ENCODE measurements at regions not wholly inside any gene's neighbourhood (a gene's known extent, or its start where the extent isn't known, plus 50 kb on each side); places are given as distances from the start of the nearest gene placed in this dataset.
"Not testable (repeated sequence)": the region's sequence is repeated elsewhere in the genome, so short reads cannot be mapped to it uniquely, and the experiment has no call there.

- not testable (repeated sequence) for TF ChIP-seq ATF3 (IDR thresholded peaks at IDR 0.05; ENCODE audit: borderline replicate concordance, extremely low read depth, low read depth, low read length); BCL11A (IDR thresholded peaks at IDR 0.05; ENCODE audit: low read depth, low read length); MTA3 (IDR thresholded peaks at IDR 0.05; ENCODE audit: borderline replicate concordance, low read length); RAD21 (IDR thresholded peaks at IDR 0.05; ENCODE audit: insufficient read depth, low read depth, low read length); ZNF274 (IDR thresholded peaks at IDR 0.05; ENCODE audit: insufficient read depth, insufficient read length); POLR2A (IDR thresholded peaks at IDR 0.05; ENCODE audit: low read depth, low read length); CTCF (IDR thresholded peaks at IDR 0.05 in 2 of 3, conservative IDR thresholded peaks at IDR 0.05 in 1 of 3; ENCODE audit: control insufficient read depth in 2 of 3, extremely low read depth in 1 of 3, insufficient read depth in 1 of 3, low read depth in 3 of 3, low read length in 3 of 3); ELK1 (IDR thresholded peaks at IDR 0.05; ENCODE audit: low read depth, low read length); RB1 (IDR thresholded peaks at IDR 0.05; ENCODE audit: borderline replicate concordance); RFX5 (IDR thresholded peaks at IDR 0.05; ENCODE audit: low read depth, low read length); POLR2AphosphoS5 (IDR thresholded peaks at IDR 0.05; ENCODE audit: low read length)
- TF ChIP-seq, protein P1, sequence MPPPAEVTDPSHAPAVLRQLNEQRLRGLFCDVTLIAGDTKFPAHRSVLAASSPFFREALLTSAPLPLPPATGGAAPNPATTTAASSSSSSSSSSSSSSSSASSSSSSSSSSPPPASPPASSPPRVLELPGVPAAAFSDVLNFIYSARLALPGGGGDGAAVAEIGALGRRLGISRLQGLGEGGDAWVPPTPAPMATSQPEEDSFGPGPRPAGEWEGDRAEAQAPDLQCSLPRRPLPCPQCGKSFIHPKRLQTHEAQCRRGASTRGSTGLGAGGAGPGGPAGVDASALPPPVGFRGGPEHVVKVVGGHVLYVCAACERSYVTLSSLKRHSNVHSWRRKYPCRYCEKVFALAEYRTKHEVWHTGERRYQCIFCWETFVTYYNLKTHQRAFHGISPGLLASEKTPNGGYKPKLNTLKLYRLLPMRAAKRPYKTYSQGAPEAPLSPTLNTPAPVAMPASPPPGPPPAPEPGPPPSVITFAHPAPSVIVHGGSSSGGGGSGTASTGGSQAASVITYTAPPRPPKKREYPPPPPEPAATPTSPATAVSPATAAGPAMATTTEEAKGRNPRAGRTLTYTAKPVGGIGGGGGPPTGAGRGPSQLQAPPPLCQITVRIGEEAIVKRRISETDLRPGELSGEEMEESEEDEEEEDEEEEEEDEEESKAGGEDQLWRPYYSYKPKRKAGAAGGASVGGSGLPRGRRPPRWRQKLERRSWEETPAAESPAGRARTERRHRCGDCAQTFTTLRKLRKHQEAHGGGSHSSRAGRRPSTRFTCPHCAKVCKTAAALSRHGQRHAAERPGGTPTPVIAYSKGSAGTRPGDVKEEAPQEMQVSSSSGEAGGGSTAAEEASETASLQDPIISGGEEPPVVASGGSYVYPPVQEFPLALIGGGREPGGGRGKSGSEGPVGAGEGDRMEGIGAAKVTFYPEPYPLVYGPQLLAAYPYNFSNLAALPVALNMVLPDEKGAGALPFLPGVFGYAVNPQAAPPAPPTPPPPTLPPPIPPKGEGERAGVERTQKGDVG (CRISPR knock-in tag; IDR thresholded peaks at IDR 0.05), result not testable (repeated sequence)
- TF ChIP-seq, protein P2, sequence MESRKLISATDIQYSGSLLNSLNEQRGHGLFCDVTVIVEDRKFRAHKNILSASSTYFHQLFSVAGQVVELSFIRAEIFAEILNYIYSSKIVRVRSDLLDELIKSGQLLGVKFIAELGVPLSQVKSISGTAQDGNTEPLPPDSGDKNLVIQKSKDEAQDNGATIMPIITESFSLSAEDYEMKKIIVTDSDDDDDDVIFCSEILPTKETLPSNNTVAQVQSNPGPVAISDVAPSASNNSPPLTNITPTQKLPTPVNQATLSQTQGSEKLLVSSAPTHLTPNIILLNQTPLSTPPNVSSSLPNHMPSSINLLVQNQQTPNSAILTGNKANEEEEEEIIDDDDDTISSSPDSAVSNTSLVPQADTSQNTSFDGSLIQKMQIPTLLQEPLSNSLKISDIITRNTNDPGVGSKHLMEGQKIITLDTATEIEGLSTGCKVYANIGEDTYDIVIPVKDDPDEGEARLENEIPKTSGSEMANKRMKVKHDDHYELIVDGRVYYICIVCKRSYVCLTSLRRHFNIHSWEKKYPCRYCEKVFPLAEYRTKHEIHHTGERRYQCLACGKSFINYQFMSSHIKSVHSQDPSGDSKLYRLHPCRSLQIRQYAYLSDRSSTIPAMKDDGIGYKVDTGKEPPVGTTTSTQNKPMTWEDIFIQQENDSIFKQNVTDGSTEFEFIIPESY (IDR thresholded peaks at IDR 0.05), result not testable (repeated sequence)
- TF ChIP-seq, protein P3, sequence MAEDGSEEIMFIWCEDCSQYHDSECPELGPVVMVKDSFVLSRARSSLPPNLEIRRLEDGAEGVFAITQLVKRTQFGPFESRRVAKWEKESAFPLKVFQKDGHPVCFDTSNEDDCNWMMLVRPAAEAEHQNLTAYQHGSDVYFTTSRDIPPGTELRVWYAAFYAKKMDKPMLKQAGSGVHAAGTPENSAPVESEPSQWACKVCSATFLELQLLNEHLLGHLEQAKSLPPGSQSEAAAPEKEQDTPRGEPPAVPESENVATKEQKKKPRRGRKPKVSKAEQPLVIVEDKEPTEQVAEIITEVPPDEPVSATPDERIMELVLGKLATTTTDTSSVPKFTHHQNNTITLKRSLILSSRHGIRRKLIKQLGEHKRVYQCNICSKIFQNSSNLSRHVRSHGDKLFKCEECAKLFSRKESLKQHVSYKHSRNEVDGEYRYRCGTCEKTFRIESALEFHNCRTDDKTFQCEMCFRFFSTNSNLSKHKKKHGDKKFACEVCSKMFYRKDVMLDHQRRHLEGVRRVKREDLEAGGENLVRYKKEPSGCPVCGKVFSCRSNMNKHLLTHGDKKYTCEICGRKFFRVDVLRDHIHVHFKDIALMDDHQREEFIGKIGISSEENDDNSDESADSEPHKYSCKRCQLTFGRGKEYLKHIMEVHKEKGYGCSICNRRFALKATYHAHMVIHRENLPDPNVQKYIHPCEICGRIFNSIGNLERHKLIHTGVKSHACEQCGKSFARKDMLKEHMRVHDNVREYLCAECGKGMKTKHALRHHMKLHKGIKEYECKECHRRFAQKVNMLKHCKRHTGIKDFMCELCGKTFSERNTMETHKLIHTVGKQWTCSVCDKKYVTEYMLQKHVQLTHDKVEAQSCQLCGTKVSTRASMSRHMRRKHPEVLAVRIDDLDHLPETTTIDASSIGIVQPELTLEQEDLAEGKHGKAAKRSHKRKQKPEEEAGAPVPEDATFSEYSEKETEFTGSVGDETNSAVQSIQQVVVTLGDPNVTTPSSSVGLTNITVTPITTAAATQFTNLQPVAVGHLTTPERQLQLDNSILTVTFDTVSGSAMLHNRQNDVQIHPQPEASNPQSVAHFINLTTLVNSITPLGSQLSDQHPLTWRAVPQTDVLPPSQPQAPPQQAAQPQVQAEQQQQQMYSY (CRISPR knock-in tag; IDR thresholded peaks at IDR 0.05), result not testable (repeated sequence)
Observed at GRCh38 chr3:102366116-102366515, 68.7 kb upstream of the ZPLD1 start.
